Retinal pigment epithelial cell (primary cell): ENCODE measurements at regions not wholly inside any gene's neighbourhood (a gene's known extent, or its start where the extent isn't known, plus 50 kb on each side); places are given as distances from the start of the nearest gene placed in this dataset.

Experiments used
- DNase-seq: peaks from one replicate; pipeline ENCODE4 v3.0.0-alpha.2; 2010; ENCODE audit warnings: low read depth
- H3K4me3 ChIP-seq: 2 replicates; pipeline ENCODE4 v1.5.1; 2011; ENCODE audit warnings: mild to moderate bottlenecking, low read length, control low read depth, moderate library complexity
- TF ChIP-seq, protein P1 (sequence below): conservative IDR thresholded peaks from 2 replicates; pipeline ENCODE4 v1.5.1; 2011; ENCODE audit warnings: low read depth, low read length, control low read depth, inconsistent platforms

DNA sequence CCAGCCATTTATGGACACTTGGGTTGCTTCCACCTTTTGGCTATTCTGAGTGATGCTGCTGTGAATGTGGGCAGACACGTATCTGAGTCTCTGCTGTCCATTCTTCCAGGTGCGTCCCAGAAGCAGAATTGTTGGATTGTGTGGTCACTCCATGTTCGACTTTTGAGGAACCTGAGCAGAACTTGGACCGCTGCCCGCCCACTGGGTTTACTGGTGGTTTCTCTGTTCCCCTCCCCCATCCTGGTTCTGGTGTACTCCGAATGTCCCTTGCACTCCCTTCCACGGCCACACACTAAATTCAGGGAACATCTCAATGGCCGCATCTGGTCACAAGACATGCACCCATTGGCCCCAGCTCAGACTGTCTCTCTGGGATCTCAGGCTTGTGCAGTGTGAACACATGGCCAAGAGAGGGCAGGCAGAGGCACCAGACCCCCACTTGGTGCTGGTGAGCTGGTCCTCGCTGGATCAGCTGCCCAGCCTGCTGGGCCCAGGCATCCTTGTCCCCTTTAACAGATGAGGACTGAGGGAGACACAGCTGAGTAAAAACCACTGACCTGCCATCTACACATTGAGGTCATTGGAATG, 565.1 kb downstream of the NPHP4 start:
- no peak overlapping the region for H3K4me3 ChIP-seq
- no peak for DNase-seq
- TF ChIP-seq, protein P1, sequence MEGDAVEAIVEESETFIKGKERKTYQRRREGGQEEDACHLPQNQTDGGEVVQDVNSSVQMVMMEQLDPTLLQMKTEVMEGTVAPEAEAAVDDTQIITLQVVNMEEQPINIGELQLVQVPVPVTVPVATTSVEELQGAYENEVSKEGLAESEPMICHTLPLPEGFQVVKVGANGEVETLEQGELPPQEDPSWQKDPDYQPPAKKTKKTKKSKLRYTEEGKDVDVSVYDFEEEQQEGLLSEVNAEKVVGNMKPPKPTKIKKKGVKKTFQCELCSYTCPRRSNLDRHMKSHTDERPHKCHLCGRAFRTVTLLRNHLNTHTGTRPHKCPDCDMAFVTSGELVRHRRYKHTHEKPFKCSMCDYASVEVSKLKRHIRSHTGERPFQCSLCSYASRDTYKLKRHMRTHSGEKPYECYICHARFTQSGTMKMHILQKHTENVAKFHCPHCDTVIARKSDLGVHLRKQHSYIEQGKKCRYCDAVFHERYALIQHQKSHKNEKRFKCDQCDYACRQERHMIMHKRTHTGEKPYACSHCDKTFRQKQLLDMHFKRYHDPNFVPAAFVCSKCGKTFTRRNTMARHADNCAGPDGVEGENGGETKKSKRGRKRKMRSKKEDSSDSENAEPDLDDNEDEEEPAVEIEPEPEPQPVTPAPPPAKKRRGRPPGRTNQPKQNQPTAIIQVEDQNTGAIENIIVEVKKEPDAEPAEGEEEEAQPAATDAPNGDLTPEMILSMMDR: no peak

DNA sequence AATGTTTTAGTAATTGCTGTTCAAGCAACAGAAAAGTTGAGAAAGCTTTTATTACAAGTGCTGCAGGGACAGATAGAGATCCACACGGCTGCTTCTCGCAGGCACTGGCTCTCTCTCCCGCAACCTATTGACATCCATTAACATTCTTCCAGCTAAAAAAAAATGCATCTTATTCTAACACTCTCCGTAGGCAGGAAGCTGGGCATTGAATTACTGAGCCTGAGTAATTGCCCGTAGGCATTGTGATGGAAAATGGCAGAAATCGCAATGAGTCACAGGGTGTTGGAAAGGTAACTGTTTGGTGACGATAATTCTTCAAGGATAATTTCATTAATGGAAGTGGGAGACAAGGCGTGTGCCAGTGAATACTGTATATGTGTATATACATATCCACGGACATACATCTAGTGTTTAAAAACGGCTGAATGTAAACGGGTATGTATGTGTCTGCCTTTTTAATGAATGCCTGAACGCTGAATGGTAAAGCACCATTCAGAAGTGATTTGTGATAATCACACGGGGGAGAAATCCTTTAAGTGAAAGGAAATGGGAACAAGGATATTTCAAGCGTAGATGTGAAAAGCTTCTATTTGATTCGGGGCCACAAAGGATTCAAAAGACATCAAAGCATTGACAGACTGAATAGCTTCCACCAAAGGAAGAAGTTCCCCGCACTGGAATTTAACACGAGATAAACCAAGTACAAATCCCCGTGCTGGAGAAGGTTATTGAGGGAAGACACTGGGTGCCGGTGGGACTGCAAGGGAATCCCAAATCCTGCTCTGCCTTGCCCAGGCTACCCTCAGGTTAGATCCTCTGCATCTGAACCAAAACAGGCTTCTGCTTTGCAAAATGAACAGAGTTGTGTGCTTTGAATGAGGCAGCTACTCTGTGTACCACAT, 567.2 kb downstream of the NPHP4 start:
- no peak overlapping the region for H3K4me3 ChIP-seq
- TF ChIP-seq, protein P1: no peak
- DNase-seq: no peak

DNA sequence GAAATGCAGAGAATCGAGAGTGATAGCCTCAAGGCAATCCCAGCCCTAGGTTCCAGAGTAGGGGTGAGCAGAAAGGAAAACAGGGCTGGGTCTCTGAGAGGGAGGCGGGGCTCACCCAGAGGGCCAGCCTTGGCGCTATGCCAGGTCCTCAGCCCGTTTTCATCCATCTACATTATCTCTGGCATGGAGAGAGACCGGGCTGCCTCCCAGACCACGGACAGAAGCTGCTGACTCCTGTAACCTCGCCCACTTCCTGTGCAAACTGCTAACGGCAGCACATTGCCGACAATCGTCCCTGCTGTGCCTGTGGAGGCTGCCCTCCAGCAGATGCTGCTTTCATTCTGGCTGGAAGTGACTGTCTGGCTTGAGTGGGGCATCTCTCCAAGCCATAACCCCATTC, 569.1 kb downstream of the NPHP4 start:
- TF ChIP-seq, protein P1: no peak
- no peak for DNase-seq
- no peak overlapping the region for H3K4me3 ChIP-seq

DNA sequence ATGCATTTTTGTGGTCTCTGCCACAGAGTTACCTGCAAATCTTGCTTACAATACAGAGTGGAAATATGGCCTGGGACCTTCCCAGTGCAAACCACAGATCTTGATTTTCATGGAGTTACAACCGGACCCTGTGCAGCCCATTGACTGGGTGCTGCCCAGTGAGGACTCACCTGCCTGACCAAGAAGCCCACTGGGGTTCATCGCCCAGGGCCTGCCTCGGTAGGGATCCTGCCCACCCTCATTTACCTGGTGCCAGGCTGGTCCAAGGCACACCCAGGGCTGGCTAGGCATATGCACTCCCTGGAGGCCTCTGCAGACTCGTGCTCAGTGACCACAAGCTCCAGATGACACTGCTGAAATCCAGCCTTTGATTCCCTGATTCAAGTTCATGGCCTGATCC, 572.7 kb downstream of the NPHP4 start:
- TF ChIP-seq, protein P1: no peak
- H3K4me3 ChIP-seq: no peak overlapping the region
- DNase-seq: no peak

DNA sequence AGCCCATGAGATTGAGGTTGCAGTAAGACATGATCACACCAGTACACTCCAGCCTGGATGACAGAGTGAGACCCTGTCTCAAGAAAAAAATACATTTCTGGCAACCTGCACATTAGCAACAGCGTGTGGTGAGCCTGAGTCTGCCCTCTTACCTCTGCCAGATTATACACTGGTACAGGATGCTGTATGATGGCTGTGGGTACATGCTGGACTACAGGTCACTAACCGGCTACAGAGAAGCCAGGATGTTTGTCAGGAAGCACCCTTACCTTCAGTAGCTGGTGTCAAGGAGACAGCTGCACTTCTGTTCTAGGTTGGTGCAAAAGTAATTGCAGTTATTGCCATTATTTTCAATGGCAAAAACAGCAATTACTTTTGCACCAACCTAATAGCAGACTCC, 575.7 kb downstream of the NPHP4 start:
- no peak for DNase-seq
- TF ChIP-seq, protein P1: no peak
- H3K4me3 ChIP-seq: no peak overlapping the region

DNA sequence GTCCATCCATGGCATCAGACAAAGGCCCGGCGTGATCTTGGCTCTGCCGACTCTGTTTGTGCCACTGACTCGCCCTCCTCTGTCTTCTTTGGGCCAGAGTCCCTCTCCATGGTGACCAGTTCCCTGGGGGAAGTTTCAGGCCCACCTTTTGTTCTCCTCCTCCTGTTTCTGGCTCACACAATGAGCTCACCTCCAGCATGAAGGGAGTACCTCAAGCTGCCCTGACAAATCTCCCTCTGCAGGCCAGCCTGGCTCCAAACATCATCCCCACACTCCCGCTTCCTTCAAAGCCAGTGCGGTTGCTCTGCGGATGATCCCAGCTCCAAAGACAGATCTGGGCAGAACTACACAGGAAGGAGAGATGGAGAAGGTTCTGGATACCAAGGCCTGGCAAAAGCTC, 576.6 kb downstream of the NPHP4 start:
- H3K4me3 ChIP-seq: no peak overlapping the region
- TF ChIP-seq, protein P1: no peak
- no peak for DNase-seq

DNA sequence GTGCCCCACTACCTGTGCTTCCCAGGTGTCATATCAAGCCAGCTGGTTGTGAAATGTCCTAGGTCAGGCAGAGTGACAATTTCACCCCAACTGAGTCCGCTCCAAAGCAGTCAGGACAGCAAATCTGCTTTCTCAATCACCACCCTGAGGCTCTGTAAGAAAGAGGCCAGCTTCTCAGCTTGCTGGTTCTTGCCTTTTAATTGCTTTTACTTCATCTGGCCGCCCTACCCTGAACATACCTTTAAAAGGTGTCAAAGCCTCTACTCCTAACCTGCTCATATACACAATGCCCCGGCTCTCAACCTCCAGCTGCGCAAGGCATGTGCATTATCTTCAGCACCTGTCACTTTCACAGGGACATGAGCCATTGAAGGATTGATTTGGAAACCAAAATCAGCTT, 581.6 kb downstream of the NPHP4 start:
- H3K4me3 ChIP-seq: no peak overlapping the region
- DNase-seq: no peak
- TF ChIP-seq, protein P1: no peak
